ENCODE measurements at regions not wholly inside any gene's neighbourhood (a gene's known extent, or its start where the extent isn't known, plus 50 kb on each side); places are given as distances from the start of the nearest gene placed in this dataset.
A peak's percentile ranks its signal among the peaks of the same experiment; 100 is the strongest.

DNA sequence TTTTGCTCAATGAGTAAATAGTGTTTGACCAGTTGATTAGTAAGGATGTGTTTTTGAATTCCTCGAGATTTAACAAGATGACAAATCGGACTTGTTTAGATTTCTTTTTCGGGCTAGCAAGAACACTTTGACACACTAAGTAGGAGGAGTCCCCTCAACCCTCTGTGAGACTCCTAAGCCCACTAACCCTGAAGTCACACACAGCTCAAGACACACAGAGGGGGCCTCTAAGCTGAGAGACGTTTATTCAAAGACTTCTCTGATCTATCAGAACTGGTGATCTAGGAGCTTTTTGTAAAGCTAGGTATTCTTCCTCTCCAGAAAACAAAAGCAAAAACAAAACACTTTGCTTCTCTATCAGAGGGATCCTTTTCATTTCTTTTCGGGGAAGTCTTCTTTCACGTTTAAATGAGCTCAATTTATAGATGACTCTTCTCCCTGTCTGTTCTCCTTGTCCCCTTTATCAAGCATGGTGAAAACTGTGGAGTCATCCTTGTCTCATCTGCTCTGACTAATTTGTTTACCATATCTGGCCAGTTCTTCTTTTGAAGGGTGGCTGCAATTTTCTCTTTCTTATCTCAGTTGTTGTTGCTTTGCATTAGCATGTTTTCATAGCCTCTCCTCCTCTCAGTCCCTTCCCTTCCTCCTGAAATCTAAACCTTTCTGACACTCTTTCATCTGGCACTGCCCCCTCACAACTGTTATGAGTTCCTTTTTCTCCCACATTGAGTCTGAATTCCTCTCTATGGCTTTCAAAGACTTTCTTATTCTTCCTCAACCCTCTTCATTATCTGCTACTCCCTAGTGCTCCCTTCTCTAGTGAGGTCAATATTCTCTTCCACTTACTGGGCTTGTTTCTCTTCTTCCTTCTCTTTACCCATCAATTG is 68.5 kb upstream of the RAI14 start:
- DNase-seq (ENCODE audit: low spot score): no peak

DNA sequence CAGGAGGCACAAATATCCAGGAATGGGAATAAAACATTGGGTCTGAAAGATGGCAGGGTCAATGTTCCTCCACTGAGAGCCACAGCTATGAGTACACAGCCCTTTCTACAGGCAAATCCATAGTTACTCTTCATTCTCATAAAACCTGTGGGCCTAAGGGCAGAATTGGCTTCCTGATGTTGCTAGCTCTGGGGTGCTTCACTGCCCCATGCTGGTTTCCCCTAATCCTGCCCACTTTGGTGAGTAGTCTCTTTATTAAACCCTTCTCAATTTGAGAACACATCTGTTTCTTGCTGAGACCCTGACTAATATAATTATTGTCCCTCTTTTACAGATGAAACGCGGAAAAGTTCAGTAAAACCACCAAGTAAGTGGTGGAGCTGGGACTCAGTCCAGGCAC is 66.3 kb upstream of the RAI14 start:
- DNase-seq (ENCODE audit: low spot score): no peak

DNA sequence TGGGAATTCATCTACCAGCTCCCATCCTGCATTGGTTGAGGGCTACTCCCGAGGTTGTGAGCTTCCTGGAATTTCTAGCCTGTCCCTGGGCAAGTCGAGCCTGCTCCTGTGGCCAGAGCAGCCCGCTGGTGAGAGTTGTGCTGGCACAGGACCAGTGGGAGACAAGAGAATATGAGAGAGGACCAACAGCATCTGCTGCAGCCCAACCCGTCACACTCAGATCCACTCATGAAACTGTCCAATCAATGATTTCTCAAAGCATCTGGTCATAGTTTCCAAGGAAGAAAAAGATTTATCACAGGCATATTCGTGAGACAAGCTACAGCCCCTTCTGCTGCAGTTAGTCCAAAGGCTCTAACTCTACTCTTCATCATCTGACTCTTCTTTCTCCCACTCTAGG is 64.4 kb upstream of the RAI14 start:
- DNase-seq (ENCODE audit: low spot score): no peak

DNA sequence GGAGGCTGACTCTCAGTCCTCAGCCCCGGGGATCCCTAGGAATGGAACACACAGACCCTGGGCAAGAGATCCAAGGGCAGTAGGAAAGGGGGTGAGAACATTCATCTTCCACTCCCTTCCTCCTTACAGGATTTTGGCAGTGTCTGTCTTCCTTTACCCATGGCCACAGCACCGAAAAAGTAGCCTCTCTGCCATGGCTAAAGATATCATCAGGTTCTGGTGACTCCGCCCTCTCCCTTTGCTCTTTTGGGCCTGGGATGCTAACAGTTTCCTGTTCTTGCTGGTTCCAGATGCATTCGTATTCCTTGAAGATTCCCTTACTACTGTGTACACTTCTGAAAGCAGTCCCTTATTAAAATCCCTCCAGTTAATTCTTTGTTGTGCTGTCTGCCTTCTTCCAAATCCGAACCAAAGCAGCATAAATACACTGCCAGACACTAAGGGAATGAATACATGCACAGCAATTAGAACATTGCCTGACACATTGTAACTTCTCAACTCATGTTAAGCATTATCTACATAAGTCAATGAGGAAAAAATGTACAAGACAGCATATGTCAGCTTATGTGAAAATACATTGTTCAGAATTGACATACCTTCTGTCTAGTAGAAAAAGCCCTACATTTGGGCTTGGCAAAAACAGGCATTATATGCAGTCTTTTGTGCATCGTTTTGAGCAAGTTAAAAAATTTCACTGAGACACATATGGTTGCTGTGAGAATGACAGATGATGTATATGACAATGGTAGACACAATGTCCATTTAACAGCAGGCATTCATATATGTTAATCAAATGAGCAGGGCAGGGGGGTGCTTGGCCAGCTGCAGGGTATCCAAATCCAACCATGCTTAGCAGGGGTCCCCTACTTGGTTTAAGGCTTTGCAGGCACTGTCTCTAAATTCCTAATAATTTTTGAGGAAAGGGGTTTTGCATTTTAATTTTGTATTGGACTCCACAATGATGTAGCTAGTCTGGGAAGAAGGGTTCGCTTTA is 58.8 kb upstream of the RAI14 start:
- DNase-seq (ENCODE audit: low spot score): no peak

DNA sequence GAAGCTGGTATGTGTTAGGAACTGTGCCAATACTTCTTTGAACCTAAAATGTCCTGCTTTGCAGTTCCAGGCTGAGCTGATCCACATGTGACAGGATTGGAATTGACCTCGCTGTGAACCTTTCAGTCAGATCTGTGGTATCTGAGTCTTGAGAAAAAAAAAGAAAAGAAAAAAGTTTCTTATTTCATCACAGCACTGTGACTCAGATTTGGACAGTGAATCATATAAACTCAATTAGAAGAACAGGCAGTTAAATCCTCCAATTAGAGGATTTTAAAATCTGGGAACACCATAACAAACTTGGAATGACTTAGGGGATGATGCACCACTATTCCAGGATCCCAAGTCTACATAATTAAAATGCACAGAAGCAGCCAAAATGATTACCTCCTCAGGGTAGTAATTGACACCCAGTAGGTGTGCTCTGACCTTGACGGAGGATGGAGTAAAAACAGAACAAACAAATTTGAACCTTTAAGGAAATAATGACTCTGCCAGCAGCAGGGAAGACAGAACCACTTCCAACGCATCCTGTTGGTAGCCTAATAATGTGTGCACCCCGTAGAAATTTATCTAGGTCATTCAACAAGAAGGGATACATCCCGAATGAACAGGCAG is 57.8 kb upstream of the RAI14 start:
- DNase-seq (ENCODE audit: low spot score): peak; percentile 91

DNA sequence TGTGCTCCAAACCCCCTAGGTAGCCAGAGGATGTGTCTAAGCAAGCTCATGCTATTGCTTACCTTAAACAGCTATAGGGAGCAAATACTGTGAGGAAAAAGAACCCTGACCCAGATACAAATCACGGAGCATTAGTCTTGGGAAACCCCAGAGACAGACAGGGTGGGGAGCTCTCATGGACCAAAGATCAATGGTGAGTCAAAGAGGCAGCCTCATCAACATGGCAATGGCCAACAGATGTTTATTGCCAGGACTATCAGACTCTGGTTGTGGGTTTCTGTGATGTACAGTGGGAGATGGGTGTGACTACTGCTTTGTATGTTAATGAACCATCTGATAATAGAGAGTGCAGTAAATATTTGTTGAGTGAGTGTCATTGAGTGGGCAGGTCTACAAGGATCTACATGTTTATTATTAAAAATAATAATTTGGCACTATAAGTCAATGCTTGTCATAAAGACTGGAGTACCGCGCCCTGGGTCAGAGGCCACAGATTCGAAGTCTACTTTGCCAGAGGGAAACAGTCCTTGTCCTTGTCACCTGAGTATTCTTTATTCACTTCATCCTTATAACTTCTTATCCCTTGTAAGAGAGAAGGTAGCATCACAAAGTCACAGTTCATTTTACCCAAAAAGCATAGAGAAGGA is 56.5 kb upstream of the RAI14 start:
- DNase-seq (ENCODE audit: low spot score): no peak

DNA sequence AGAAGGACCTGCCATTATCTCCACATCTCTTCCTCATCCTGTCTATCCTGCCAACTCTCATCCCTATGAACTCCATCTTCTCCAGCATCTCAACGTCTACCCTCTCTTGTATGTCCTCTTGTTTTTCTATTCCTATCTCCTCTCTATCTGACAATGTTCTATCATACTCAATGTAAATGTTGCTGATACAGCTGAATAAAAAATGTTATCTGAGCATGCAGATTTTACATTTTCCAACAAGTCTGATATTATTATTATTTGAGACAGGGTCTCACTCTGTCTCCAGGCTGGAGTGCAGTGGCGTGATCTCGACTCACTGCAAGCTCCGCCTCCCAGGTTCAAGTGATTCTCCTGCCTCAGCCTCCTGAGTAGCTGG is 56.0 kb upstream of the RAI14 start:
- DNase-seq (ENCODE audit: low spot score): no peak

DNA sequence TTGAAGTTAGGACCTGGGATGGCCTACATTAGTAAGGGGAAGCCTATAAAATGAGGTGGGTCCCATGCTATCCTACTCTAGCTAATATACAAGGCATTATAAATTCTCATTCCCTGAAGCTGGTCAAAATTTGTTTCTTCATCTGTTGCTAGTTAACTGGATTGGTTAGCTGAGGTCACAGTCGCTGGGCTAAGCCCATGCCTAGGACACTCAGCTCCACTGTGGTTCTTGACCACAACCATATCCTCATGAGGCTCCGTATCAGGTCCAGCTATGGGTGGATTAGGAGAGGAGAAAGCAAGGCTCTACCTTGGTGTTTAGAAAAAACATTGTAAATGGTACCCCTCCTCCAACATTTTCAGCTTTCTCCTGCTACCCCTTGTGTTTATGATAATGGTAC is 52.8 kb upstream of the RAI14 start:
- no peak for DNase-seq (ENCODE audit: low spot score)

DNA sequence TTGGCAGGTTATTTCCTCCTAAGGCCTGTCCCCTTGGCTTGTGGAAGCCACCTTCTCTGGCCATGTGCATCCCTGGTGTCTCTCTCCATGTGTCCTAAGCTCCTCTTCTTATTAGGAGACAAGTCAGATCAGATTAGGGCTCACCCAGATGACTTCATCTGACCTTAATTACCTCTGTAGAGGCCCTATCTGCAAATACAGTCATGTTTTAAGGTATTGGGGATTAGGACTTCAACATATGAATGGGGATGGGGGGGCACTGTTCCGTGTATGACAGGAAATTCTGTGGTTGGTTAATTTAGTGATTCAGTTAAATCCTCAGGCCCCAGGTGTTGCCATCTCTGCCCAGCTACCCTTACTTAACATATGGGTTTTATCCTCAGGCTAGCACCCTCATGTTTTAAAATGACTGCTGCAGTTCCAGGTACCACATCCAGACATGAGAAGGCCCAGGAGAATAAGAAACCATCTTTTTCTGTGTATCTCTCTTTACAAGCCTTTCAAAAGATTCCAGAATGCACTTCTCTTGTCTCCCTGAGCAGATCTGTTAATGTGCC is 51.9 kb upstream of the RAI14 start:
- DNase-seq (ENCODE audit: low spot score): no peak

DNA sequence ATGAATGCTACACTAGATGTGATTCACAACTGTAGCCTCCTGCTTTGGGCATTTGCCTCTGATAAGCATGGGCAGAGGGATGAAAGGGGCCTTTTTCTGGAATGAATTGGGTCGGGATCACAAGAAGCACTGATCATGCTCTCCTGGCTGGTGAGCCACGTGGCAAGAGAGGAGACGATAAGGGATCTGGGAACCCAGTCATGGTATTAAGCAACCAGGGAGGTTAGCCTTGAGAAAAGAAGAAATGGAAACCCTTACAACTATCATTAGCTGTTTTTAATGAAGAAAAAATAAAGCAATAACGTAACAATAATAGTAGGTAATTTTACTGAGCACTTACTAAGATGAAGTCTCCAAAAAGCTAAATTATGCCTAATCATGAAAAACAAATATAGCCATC is 50.0 kb upstream of the RAI14 start:
- no peak for DNase-seq (ENCODE audit: low spot score)
